Right ventricle myocardium superior (tissue), 1 donor: ENCODE measurements at regions not wholly inside any gene's neighbourhood (a gene's known extent, or its start where the extent isn't known, plus 50 kb on each side); places are given as distances from the start of the nearest gene placed in this dataset.
"Not testable (repeated sequence)": the region's sequence is repeated elsewhere in the genome, so short reads cannot be mapped to it uniquely, and the experiment has no call there.

Experiments
- ATAC-seq: fragments of 200-7000 bp; cut with Tn5 transposase; one replicate; pipeline ENCODE4 v1.9.1; 2020; ENCODE audit warnings: mild to moderate bottlenecking; ENCODE audit not compliant: poor library complexity
- DNase-seq: peaks from one replicate; pipeline ENCODE4 v3.0.0-alpha.2; 2020
- intact Hi-C: fragments of 100-400 bp; cut with DNase I; formaldehyde crosslinking; loops from one replicate; pipeline ENCODE4 v1.11.2; 2022
- donor health status: DM: no; HTN: yes; CAD: no; lungs with severe emphysema.

DNA sequence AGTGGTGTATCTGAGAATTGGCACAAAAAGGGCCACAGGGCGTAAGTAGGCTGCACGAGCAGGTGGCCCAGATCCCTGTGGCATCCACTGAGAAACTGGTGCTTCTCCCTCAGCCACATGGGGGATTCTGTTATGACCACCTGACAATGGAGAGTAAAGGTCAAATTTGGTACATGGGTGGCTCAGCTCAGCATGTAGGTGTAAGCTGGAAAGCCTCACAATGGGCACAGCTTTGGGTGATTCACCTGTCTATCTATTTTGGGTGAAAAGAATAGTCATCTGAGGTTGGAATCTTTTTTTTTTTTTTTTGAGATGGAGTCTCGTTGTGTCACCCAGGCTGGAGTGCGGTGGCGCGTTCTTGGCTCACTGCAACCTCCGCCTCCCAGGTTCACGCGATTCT lies 163.4 kb upstream of the TMEM260 start:
- ATAC-seq (no peak), DNase-seq (no peak)
- intact Hi-C loops = no loop called here

- no peak for DNase-seq
- ATAC-seq = no peak
- intact Hi-C loops = no loop called here
Observed at GRCh38 chr14:56417173-56417572, 162.4 kb upstream of the TMEM260 start.

GRCh38 chr14:56419750-56420149 lies 159.8 kb upstream of the TMEM260 start:
- no peak for ATAC-seq
- intact Hi-C loops = loop anchor here (5.0 kb wide), 1 partner anchor 712 kb away; no protein-coding TSS in a partner anchor
- no peak for DNase-seq

- DNase-seq (no peak), ATAC-seq (no peak)
- intact Hi-C loops = loop anchor here (5.0 kb wide), 1 partner anchor 715 kb away; no protein-coding TSS in a partner anchor
Observed at GRCh38 chr14:56422221-56422620, 157.4 kb upstream of the TMEM260 start.

DNA sequence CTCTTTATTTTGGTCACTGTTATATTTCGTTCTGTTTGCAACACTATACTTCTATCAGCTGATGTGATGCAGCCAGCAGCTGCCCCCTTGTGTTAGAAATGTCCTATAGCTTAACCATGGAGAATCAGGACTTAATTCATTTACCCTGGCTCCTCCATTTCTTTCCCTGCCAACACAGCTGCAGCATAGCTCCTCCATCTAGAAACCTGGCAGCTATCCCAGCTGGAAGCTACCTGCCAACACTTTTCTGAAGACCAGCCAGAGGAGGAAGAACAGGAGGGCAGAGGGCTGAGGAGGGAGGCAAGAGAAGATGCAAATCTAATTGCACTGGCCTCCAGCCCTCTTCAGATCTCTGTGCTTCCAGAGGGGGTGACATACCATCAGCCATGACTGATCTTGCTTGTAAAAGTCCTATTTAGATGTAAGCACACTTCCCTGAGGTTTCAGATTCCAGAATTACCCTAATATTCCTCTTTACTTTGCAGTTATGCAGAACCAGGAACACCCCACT lies 156.8 kb upstream of the TMEM260 start:
- ATAC-seq (peak; percentile 98), DNase-seq (peak; percentile 41)
- intact Hi-C loops = loop anchor here (5.0 kb wide), 1 partner anchor 715 kb away; no protein-coding TSS in a partner anchor

DNA sequence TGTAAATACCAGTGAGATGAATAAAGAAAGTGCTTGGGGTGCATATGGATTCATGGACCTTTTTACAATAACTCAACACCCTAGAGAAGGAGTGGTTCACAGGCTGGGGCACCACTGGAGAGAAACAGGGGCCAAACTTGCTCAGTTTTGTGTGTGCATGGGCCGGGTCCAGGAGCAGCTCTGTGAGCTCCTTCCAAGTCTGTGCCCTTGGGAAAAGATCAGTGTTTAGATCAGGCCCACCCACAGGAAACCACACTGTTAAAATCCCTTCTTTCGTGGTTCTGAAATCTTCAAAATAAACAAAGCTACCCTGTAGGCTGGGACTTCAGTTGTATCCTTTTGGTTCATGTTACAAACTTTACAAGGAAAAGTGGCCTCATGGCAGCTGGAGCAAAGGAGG lies 156.1 kb upstream of the TMEM260 start:
- intact Hi-C loops = loop anchor here (5.0 kb wide), 1 partner anchor 716 kb away; no protein-coding TSS in a partner anchor
- no peak for DNase-seq
- peak; percentile 42 for ATAC-seq

DNA sequence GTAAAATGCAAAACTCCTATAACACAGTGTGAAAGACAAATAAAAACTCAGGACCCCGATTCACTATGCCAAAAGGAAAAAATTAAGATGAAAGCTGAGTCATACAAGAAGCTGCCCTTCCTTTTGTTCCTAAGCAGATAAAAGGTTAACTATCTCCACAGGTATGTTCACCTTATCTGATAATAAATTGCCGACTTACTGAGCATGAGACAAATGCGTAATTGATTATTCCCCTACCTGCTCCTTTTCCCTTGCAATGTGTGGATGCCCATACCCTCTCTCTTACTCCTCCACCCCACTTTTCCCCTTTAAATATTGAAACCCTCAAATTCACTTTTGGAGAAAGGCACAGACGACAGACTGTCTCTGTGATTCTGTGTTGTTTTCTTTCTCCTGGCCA lies 148.6 kb upstream of the TMEM260 start:
- intact Hi-C loops = no loop called here
- ATAC-seq = no peak
- DNase-seq = no peak

DNA sequence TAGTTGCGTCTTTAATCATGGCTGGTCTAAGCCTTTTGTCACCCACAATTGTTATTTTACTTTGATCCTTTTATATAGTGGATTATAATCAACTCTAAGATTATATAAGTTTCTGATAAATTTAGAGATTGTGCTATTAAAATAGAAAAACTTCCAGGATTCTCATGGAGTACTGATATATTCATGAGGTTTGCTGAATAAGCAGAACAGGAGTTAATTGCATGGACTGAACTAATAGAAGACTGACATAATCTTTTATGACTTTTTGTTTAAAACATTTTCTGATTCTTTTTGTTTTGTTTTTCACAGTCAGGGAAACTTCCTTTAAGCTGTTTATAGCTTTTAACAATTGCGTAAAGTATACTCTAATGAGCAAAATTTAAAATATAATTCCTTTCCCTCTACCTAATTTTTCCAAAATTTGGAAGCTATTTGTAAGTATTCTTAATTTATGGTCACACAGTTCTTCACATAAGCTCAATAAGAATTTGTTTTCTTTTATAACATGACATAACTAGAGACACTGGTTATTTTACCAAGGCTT lies 129.9 kb upstream of the TMEM260 start:
- intact Hi-C loops = no loop called here
- DNase-seq = no peak
- no peak for ATAC-seq

DNA sequence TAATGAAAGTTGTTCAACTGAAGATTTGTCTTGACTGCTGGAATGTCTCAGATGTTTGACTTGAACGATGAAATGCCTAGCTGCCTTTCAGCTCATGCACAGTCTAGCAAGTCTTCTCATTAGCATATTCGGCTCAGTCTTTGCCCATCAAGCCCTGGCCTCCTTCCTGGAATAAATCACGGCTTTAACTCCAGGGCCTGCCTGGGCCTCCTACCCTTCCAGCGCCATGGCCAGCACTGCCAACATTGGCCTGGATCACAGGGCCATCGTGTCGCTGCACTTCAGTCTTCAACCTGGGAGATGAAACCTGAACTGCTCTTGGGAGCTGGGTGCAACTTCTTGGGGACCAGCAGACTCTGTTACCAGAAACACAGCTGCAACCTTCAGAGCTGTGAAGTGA lies 126.7 kb upstream of the TMEM260 start:
- intact Hi-C loops = no loop called here
- ATAC-seq (no peak), DNase-seq (no peak)

DNA sequence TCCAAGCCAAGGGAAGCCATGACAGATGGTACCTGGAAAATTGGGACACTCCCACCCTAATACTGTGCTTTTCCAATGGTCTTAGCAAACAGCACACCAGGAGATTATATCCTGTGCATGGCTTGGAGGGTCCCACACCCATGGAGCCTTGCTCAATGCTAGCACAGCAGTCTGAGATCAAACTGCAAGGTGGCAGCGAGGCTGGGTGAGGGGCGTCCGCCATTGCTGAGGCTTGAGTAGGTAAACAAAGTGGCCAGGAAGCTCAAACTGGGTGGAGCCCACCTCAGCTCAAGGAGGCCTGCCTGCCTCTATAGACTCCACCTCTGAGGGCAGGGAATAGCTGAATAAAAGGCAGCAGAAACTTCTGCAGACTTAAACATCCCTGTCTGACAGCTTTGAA lies 124.9 kb upstream of the TMEM260 start:
- ATAC-seq, DNase-seq, intact Hi-C loops: not testable (repeated sequence)

DNA sequence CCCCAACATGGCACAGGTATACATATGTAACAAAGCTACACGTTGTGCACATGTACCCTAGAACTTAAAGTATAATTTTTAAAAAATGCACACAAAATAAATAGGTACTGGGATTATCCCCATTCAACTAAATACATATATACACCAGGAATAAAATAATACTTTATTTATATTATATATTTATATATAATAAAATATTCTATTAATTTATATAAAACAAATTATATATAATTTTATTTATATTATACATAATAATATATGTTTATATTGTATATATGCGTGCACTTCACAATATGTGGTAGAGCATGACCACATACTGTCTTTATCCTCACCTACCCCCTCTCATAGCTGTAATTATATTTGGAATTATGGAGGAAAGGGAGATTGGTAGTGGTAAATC lies 119.1 kb upstream of the TMEM260 start:
- intact Hi-C loops = no loop called here
- DNase-seq (no peak), ATAC-seq (no peak)

GRCh38 chr14:56461276-56462275 lies 118.0 kb upstream of the TMEM260 start:
- ATAC-seq (no peak), DNase-seq (no peak)
- intact Hi-C loops = no loop called here

- no peak for ATAC-seq
- DNase-seq = no peak
- intact Hi-C loops = no loop called here
Observed at GRCh38 chr14:56463271-56463890, 116.2 kb upstream of the TMEM260 start.

DNA sequence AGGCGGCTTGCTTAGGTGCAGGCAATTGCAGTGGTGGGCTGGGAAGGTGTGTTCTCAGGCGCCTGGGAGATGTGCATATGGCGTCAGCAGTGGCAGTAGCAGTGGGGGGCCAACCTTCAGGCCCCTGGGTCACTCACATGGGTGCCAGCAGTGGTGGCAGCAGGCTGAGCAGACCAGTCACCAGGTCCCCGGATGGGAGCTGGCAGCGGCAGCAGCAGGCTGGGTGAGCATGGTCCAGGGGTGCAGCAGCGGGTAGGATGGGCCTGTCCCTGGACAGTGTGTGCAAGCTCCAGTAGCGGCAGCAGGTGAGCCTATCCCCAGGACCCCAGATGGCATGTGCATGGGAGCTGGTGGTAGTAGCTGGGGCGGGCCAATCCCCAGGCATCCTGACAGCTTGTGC lies 108.5 kb upstream of the TMEM260 start:
- no peak for ATAC-seq
- no peak for DNase-seq
- intact Hi-C loops = loop anchor here (5.0 kb wide), 2 partner anchors 759 to 1024 kb away; no protein-coding TSS in a partner anchor

- intact Hi-C loops = loop anchor here (5.0 kb wide), 2 partner anchors 762 to 1027 kb away; no protein-coding TSS in a partner anchor
- DNase-seq (no peak), ATAC-seq (no peak)
Observed at GRCh38 chr14:56474419-56475022, 105.1 kb upstream of the TMEM260 start.

DNA sequence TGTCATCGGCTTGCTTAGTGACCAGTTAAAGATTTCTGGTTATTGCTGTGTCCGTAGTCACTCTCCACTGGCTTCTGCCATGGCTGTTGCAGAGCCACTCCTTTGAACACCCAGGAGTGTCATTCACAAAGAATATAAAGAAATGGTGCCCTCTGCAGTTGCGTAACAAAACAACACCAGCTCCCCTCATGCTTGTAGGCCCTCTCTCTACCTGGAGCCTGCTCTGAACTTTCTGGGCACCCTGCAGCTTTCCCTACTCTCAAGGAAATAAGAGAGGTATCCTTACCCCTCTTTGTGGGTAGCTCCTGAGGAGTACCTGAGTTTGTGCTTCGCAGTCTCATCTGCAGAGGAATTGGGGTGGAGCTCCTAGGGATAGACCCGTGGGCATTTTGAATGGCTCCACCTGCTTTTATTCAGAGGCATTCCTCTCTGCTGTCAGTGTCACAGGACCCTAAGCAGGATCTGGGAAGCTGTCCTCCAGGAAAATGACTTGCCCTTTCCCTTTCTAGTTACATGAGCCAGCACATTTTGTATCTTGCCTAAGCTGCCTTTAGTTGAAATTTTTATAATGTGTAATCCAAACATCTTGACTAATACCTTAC lies 97.2 kb upstream of the TMEM260 start:
- intact Hi-C loops = no loop called here
- ATAC-seq (no peak), DNase-seq (no peak)

DNA sequence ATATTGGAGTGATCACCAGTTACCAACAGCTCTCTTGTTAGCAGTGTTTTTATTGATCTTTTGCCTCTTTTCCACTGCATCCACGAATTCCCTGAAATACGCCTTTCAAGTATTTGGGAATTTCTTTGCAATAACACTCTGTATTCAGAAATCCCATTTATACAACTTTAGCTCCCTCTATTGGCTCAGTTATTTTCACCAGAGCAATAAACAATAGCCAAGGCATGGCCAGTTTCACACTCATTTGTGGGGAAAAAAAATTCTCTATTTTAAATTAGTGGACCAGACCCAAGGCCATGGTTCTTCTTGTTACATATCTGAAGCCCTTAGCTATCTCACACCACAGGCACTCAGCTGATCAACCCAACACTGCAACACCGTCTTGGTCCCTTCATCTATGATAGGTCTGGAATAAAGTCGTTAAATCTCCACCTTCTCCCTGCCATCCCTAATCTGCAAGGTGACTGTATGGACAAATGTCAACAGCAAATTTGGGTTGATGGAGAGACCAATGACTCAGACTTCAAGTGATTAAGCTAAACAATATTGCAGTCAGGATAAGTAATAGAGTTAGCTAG lies 92.4 kb upstream of the TMEM260 start:
- intact Hi-C loops = no loop called here
- DNase-seq (no peak), ATAC-seq (no peak)

- DNase-seq (no peak), ATAC-seq (no peak)
- intact Hi-C loops = no loop called here
Observed at GRCh38 chr14:56487761-56488160, 91.8 kb upstream of the TMEM260 start.
